ENCODE measurements at regions not wholly inside any gene's neighbourhood (a gene's known extent, or its start where the extent isn't known, plus 50 kb on each side); places are given as distances from the start of the nearest gene placed in this dataset.

GRCh38 chr5:170176916-170177315 is 55.9 kb upstream of the C5orf58 start:
- TF ChIP-seq, protein P1, sequence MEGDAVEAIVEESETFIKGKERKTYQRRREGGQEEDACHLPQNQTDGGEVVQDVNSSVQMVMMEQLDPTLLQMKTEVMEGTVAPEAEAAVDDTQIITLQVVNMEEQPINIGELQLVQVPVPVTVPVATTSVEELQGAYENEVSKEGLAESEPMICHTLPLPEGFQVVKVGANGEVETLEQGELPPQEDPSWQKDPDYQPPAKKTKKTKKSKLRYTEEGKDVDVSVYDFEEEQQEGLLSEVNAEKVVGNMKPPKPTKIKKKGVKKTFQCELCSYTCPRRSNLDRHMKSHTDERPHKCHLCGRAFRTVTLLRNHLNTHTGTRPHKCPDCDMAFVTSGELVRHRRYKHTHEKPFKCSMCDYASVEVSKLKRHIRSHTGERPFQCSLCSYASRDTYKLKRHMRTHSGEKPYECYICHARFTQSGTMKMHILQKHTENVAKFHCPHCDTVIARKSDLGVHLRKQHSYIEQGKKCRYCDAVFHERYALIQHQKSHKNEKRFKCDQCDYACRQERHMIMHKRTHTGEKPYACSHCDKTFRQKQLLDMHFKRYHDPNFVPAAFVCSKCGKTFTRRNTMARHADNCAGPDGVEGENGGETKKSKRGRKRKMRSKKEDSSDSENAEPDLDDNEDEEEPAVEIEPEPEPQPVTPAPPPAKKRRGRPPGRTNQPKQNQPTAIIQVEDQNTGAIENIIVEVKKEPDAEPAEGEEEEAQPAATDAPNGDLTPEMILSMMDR (IDR thresholded peaks at IDR 0.05) = no peak
- no peak for TF ChIP-seq POLR2A (IDR thresholded peaks at IDR 0.05)
